Loucy (cell line): ENCODE measurements at regions not wholly inside any gene's neighbourhood (a gene's known extent, or its start where the extent isn't known, plus 50 kb on each side); places are given as distances from the start of the nearest gene placed in this dataset.

Experiments
- EZH2phosphoT487 ChIP-seq: fragments of 200-600 bp; IDR thresholded peaks from 2 replicates; pipeline ENCODE4 v1.6.1; 2018; ENCODE audit warnings: antibody characterized with exemption, mild to moderate bottlenecking, moderate library complexity, borderline replicate concordance
- TF ChIP-seq, protein P1 (sequence below): fragments of 200-600 bp; sonication (generic); conservative IDR thresholded peaks from 2 replicates; pipeline ENCODE4 v1.5.1; 2014; ENCODE audit warnings: mild to moderate bottlenecking, antibody characterized with exemption, low read length

DNA sequence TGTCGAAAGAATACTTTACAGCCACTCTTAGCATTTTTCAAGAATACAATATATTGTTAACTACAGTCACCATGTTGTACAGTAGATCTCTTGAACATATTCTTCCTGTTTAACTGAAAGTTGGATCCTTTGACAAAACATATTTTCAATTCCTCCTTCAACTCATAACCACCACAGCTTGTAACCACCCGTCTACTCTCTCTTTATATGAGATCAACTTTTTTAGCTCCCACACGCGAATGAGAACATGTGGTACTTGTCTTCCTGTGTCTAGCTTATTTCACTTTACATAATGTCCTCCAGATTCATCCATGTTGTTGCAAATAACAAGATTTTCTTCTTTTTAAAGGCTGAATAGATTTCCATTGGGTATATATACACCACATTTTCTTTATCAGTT, 338.3 kb upstream of the IGFBP7 start:
- TF ChIP-seq, protein P1, sequence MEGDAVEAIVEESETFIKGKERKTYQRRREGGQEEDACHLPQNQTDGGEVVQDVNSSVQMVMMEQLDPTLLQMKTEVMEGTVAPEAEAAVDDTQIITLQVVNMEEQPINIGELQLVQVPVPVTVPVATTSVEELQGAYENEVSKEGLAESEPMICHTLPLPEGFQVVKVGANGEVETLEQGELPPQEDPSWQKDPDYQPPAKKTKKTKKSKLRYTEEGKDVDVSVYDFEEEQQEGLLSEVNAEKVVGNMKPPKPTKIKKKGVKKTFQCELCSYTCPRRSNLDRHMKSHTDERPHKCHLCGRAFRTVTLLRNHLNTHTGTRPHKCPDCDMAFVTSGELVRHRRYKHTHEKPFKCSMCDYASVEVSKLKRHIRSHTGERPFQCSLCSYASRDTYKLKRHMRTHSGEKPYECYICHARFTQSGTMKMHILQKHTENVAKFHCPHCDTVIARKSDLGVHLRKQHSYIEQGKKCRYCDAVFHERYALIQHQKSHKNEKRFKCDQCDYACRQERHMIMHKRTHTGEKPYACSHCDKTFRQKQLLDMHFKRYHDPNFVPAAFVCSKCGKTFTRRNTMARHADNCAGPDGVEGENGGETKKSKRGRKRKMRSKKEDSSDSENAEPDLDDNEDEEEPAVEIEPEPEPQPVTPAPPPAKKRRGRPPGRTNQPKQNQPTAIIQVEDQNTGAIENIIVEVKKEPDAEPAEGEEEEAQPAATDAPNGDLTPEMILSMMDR: no peak
- no peak for TF ChIP-seq EZH2phosphoT487
